ENCODE measurements at regions not wholly inside any gene's neighbourhood (a gene's known extent, or its start where the extent isn't known, plus 50 kb on each side); places are given as distances from the start of the nearest gene placed in this dataset.

- H3K27ac ChIP-seq: no peak overlapping the region
These were observed 986.9 kb downstream of the REEP3 start for GRCh38 chr10:64508029-64508661.

DNA sequence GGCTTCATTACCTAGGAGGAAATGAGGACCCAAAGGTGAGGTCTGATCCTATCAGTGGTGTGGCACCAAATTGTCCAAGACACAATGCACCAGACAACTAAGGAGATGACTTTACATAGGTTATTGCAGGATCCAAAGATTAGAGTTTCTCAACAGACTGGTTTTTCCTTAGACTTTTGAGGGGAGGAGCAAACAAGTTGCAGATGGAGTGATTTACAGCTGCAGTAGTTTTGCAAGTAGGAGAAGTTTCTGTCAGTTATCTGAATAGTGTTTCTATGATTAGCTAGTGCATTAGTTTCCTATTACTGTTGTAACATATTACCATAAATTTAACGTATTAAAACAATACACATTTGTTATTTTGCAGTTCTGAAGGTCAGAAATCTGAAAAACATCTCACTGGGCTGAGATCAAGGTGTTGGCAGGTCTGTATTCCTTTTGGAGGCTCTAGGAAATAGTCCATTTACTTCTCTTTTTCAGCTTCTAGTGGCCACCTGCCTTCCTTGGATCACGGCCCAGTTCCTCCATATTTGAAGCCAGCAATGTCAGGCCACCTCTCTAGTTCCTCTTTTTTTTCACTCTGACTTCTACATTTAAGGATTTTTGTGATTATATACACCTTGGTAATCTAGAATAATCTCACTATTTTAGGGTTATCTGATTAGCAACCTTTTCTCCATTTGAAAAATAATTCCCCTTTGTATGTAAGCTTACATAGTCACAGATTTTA, 994.9 kb downstream of the REEP3 start:
- no peak overlapping the region for H3K27ac ChIP-seq
- TF ChIP-seq, protein P1, sequence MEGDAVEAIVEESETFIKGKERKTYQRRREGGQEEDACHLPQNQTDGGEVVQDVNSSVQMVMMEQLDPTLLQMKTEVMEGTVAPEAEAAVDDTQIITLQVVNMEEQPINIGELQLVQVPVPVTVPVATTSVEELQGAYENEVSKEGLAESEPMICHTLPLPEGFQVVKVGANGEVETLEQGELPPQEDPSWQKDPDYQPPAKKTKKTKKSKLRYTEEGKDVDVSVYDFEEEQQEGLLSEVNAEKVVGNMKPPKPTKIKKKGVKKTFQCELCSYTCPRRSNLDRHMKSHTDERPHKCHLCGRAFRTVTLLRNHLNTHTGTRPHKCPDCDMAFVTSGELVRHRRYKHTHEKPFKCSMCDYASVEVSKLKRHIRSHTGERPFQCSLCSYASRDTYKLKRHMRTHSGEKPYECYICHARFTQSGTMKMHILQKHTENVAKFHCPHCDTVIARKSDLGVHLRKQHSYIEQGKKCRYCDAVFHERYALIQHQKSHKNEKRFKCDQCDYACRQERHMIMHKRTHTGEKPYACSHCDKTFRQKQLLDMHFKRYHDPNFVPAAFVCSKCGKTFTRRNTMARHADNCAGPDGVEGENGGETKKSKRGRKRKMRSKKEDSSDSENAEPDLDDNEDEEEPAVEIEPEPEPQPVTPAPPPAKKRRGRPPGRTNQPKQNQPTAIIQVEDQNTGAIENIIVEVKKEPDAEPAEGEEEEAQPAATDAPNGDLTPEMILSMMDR (conservative IDR thresholded peaks at IDR 0.05): no peak

More at GRCh38 chr10:64508029-64508661, 986.9 kb downstream of the REEP3 start:
- TF ChIP-seq, protein P1 (conservative IDR thresholded peaks at IDR 0.05): no peak

DNA sequence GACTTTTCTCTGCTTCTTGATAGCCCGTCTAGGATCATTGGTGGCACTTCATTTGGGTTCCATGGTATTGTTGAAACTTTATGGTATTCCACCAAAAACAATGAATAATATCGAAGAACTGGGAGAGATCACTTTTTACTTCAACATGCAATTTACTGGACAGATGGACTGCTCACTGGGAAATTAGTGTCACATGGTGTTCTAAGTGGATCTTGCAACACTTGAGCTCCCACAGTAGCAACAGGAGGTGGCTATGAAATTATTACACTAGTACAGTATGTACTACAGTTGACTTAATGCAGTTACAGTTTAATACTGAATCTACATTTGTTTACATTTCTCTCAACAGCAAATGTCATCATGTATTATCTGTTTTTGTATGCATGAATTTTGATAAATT, 997.3 kb downstream of the REEP3 start:
- H3K27ac ChIP-seq: no peak overlapping the region
- TF ChIP-seq, protein P1 (conservative IDR thresholded peaks at IDR 0.05): no peak

DNA sequence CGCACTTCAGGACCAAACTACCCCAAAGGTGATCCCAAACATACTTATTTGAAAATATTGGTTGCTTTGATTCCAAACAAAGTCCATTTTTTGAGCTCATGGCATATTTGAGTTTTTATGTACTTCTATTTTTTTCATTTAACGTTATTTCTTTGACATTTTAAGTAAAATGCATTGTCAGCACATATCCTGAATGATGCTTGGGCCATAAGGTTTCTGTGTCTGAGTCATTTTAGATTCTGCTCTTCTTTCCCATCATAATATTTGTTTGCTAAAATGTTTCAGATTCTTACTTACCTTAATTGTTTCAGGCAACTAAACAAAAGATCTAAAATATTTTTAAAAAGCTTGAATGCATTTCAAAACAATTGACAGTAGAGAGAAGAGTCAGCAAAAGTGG, 998.2 kb downstream of the REEP3 start:
- TF ChIP-seq, protein P1 (conservative IDR thresholded peaks at IDR 0.05): no peak
- no peak overlapping the region for H3K27ac ChIP-seq

GRCh38 chr10:64519831-64520230, 998.6 kb downstream of the REEP3 start:
- no peak overlapping the region for H3K27ac ChIP-seq
- TF ChIP-seq, protein P1 (conservative IDR thresholded peaks at IDR 0.05): no peak

DNA sequence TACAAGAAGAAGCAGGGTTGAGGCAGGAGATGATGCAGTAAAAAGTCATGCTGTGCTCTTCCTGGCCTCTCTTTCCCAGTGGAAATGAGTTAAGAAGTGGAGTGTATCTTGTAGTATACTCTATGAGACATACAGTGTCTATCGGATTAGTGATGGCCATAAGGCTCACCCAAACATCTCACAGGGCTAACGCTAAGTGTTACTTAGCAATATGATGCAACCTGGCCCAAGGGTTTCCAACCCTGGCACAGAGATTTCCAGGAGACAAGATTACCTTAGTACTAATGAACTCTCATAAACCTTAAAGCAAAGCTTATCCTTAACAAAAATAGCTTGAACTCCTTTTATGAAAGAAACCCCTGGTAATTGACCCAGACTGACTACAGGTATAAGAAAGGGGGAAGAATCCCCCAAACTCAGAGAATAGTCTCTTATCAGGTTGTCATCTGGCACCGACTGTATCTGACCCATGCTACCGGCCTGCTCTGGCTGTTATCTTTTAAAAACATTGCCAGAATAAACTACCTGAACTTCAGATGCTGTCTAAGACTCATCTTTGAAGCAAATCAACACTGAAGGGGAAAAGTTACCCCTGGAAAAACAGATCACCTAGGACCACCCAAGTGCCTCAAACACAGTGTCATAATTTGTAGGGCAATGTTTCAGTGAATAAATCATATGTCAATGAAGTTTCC, 1002.0 kb downstream of the REEP3 start:
- TF ChIP-seq, protein P1 (conservative IDR thresholded peaks at IDR 0.05): no peak
- no peak overlapping the region for H3K27ac ChIP-seq

- TF ChIP-seq, protein P1 (conservative IDR thresholded peaks at IDR 0.05): no peak
These were observed 1007.2 kb downstream of the REEP3 start for GRCh38 chr10:64528294-64529002.

More at GRCh38 chr10:64528294-64529002, 1007.2 kb downstream of the REEP3 start:
- H3K27ac ChIP-seq: no peak overlapping the region
